Neural cell (in vitro differentiated cells): ENCODE measurements at regions not wholly inside any gene's neighbourhood (a gene's known extent, or its start where the extent isn't known, plus 50 kb on each side); places are given as distances from the start of the nearest gene placed in this dataset.

Source experiments
- H2AFZ ChIP-seq: fragments of 200-600, 300-800 bp; sonication (generic), shearing (Covaris generic); 2 replicates; pipeline ENCODE4 v1.6.0; 2014; ENCODE audit warnings: low read depth, mild to moderate bottlenecking, antibody characterized with exemption, low read length, moderate library complexity
- H3F3A ChIP-seq: fragments of 200-600 bp; shearing (Covaris generic); 2 replicates; pipeline ENCODE4 v1.6.1; 2016; ENCODE audit warnings: mild to moderate bottlenecking, moderate library complexity, mixed read lengths, antibody characterized with exemption, low read length; ENCODE audit not compliant: insufficient read depth, poor library complexity, severe bottlenecking
- H3K27ac ChIP-seq: fragments of 200-600, 300-800 bp; sonication (generic), shearing (Covaris generic); 2 replicates; pipeline ENCODE4 v1.5.1; 2014; ENCODE audit warnings: mild to moderate bottlenecking, low read length, moderate library complexity
- H3K27me3 ChIP-seq: fragments of 300-800, 200-600 bp; sonication (generic), shearing (Covaris generic); 2 replicates; pipeline ENCODE4 v1.6.0; 2014; ENCODE audit warnings: mild to moderate bottlenecking, low read depth, low read length, moderate library complexity; ENCODE audit not compliant: insufficient read depth
- H3K36me3 ChIP-seq: fragments of 300-800, 200-600 bp; sonication (generic), shearing (Covaris generic); 2 replicates; pipeline ENCODE4 v1.5.1; 2014; ENCODE audit warnings: mild to moderate bottlenecking, antibody characterized with exemption, low read length, moderate library complexity; ENCODE audit not compliant: insufficient read depth
- H3K4me2 ChIP-seq: fragments of 300-800, 200-600 bp; sonication (generic), shearing (Covaris generic); 2 replicates; pipeline ENCODE4 v1.6.0; 2014; ENCODE audit warnings: mild to moderate bottlenecking, low read length
- H3K4me3 ChIP-seq: fragments of 300-800, 200-600 bp; sonication (generic), shearing (Covaris generic); 2 replicates; pipeline ENCODE4 v1.5.1; 2014; ENCODE audit warnings: mild to moderate bottlenecking, low read length, moderate library complexity
- H3K79me2 ChIP-seq: fragments of 200-600 bp; shearing (Covaris generic); replicated peaks from 2 replicates; pipeline ENCODE4 v1.6.0; 2014; ENCODE audit warnings: mild to moderate bottlenecking, low read length, moderate library complexity; ENCODE audit not compliant: insufficient read depth
- H3K9ac ChIP-seq: fragments of 300-800, 200-600 bp; sonication (generic), shearing (Covaris generic); 2 replicates; pipeline ENCODE4 v1.6.1; 2016; ENCODE audit warnings: mild to moderate bottlenecking, low read length, mixed read lengths
- H3K9me2 ChIP-seq: fragments of 200-600 bp; shearing (Covaris generic); 2 replicates; pipeline ENCODE4 v1.6.1; 2016; ENCODE audit warnings: mild to moderate bottlenecking, low read length, mixed read lengths; ENCODE audit not compliant: insufficient read depth
- H3K9me3 ChIP-seq: fragments of 200-600, 300-800 bp; sonication (generic), shearing (Covaris generic); 2 replicates; pipeline ENCODE4 v1.6.1; 2016; ENCODE audit warnings: mild to moderate bottlenecking, mixed run types, low read length, moderate library complexity, mixed read lengths
- H4K20me1 ChIP-seq: fragments of 200-600 bp; shearing (Covaris generic); 2 replicates; pipeline ENCODE4 v1.6.1; 2016; ENCODE audit warnings: mild to moderate bottlenecking, mixed run types; ENCODE audit not compliant: insufficient read depth
- CTCF ChIP-seq: fragments of 450-650 bp; IDR thresholded peaks from 2 replicates; pipeline ENCODE4 v1.5.1; 2014; ENCODE audit warnings: antibody characterized with exemption, mild to moderate bottlenecking, moderate library complexity; ENCODE audit not compliant: poor library complexity, severe bottlenecking
- EP300 ChIP-seq: fragments of 450-650 bp; conservative IDR thresholded peaks from 2 replicates; pipeline ENCODE4 v1.6.1; 2014; ENCODE audit warnings: antibody characterized with exemption, mild to moderate bottlenecking, moderate library complexity; ENCODE audit not compliant: poor library complexity, severe bottlenecking
- EZH2 ChIP-seq: fragments of 200-600, 300-800 bp; shearing (Covaris generic), sonication (generic); IDR thresholded peaks from 2 replicates; pipeline ENCODE4 v1.6.1; 2014; ENCODE audit warnings: antibody characterized with exemption, low read length, borderline replicate concordance, mild to moderate bottlenecking; ENCODE audit not compliant: insufficient read depth, poor library complexity, severe bottlenecking
- MXI1 ChIP-seq: fragments of 450-650 bp; conservative IDR thresholded peaks from 2 replicates; pipeline ENCODE4 v1.6.1; 2014; ENCODE audit warnings: antibody characterized with exemption, mild to moderate bottlenecking; ENCODE audit not compliant: poor library complexity, severe bottlenecking
- POLR2AphosphoS5 ChIP-seq: IDR thresholded peaks from 2 replicates; pipeline ENCODE4 v1.6.1; 2012
- RAD21 ChIP-seq: fragments of 450-650 bp; conservative IDR thresholded peaks from 2 replicates; pipeline ENCODE4 v1.6.1; 2014; ENCODE audit warnings: antibody characterized with exemption, mild to moderate bottlenecking, moderate library complexity
- REST ChIP-seq: IDR thresholded peaks from 2 replicates; pipeline ENCODE4 v1.6.1; 2012; ENCODE audit warnings: borderline replicate concordance
- SMC3 ChIP-seq: fragments of 450-650 bp; conservative IDR thresholded peaks from 2 replicates; pipeline ENCODE4 v1.6.1; 2014; ENCODE audit warnings: antibody characterized with exemption, mild to moderate bottlenecking, moderate library complexity; ENCODE audit not compliant: poor library complexity
- TAF1 ChIP-seq: IDR thresholded peaks from 2 replicates; pipeline ENCODE4 v1.6.1; 2012; ENCODE audit warnings: low read depth

- H3K9me3 ChIP-seq = peaks cover 4% of the 10 kb centered on the region
- no peaks in the 10 kb centered on the region for H3K79me2 ChIP-seq
- no peak overlapping the region for H3K4me3 ChIP-seq
- H3K36me3 ChIP-seq = no peaks in the 10 kb centered on the region
- H3K4me2 ChIP-seq = no peak overlapping the region
- no peaks in the 10 kb centered on the region for H4K20me1 ChIP-seq
- H3K27me3 ChIP-seq = peaks cover 9% of the 10 kb centered on the region
- H3F3A ChIP-seq = no peaks in the 10 kb centered on the region
- H3K9ac ChIP-seq = no peak overlapping the region
- peak; percentile 62 for TF ChIP-seq REST
- TF ChIP-seq EZH2 = no peak
- no peaks in the 10 kb centered on the region for H3K9me2 ChIP-seq
- H3K27ac ChIP-seq = no peak overlapping the region
- no peak overlapping the region for H2AFZ ChIP-seq
Measured at GRCh38 chr20:63082308-63082938, 75.7 kb upstream of the BHLHE23 start.

- Histone ChIP-seq H3K4me3 (no peak overlapping the region), H3K27me3 (peaks cover 9% of the 10 kb centered on the region), H4K20me1 (no peaks in the 10 kb centered on the region), H3K4me2 (no peak overlapping the region), H2AFZ (no peak overlapping the region), H3F3A (no peaks in the 10 kb centered on the region), H3K9me3 (peaks cover 4% of the 10 kb centered on the region), H3K27ac (no peak overlapping the region), H3K36me3 (no peaks in the 10 kb centered on the region), H3K9ac (no peak overlapping the region), H3K79me2 (no peaks in the 10 kb centered on the region), H3K9me2 (no peaks in the 10 kb centered on the region)
- TF ChIP-seq CTCF = no peak
- TF ChIP-seq MXI1 = no peak
- no peak for TF ChIP-seq TAF1
- no peak for TF ChIP-seq POLR2AphosphoS5
- no peak for TF ChIP-seq SMC3
- TF ChIP-seq EZH2 = no peak
- no peak for TF ChIP-seq EP300
- no peak for TF ChIP-seq REST
- no peak for TF ChIP-seq RAD21
Measured at GRCh38 chr20:63081831-63082230, 75.1 kb upstream of the BHLHE23 start.
